ENCODE measurements at regions not wholly inside any gene's neighbourhood (a gene's known extent, or its start where the extent isn't known, plus 50 kb on each side); places are given as distances from the start of the nearest gene placed in this dataset.

DNA sequence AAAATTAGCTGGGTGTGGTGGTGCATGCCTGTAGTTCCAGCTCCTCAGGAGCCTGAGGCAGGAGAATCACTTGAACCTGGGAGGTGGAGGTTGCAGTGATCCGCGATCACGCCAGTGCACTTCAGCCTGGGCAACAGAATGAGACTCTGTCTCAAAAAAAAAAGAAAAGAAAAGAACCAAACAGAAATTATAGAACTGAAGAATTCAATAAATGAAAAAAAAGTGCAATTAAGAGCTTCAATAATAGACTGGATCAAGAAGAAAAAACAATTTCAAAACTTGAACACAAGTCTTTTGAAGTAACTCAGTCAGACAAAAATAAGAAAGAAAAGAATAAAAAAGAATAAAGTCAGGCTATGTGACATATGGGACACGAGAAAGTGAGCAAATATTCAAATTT lies 175.8 kb upstream of the ZSWIM2 start:
- TF ChIP-seq, protein P1, sequence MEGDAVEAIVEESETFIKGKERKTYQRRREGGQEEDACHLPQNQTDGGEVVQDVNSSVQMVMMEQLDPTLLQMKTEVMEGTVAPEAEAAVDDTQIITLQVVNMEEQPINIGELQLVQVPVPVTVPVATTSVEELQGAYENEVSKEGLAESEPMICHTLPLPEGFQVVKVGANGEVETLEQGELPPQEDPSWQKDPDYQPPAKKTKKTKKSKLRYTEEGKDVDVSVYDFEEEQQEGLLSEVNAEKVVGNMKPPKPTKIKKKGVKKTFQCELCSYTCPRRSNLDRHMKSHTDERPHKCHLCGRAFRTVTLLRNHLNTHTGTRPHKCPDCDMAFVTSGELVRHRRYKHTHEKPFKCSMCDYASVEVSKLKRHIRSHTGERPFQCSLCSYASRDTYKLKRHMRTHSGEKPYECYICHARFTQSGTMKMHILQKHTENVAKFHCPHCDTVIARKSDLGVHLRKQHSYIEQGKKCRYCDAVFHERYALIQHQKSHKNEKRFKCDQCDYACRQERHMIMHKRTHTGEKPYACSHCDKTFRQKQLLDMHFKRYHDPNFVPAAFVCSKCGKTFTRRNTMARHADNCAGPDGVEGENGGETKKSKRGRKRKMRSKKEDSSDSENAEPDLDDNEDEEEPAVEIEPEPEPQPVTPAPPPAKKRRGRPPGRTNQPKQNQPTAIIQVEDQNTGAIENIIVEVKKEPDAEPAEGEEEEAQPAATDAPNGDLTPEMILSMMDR (optimal IDR thresholded peaks at IDR 0.05 in 1 of 3, IDR thresholded peaks at IDR 0.05 in 1 of 3, conservative IDR thresholded peaks at IDR 0.05 in 1 of 3; ENCODE audit: extremely low read depth in 1 of 3, insufficient read depth in 2 of 3, low read length in 3 of 3) = no peak
- TF ChIP-seq EZH2 (IDR thresholded peaks at IDR 0.05; ENCODE audit: low read length) = no peak

Data from keratinocyte (primary cell).